GM21717 (cell line): ENCODE measurements at regions not wholly inside any gene's neighbourhood (a gene's known extent, or its start where the extent isn't known, plus 50 kb on each side); places are given as distances from the start of the nearest gene placed in this dataset.
"Not testable (repeated sequence)": the region's sequence is repeated elsewhere in the genome, so short reads cannot be mapped to it uniquely, and the experiment has no call there.

Experiments
- ATAC-seq: cut with Tn5 transposase; IDR thresholded peaks from one replicate; pipeline ENCODE4 v1.9.1; 2021; ENCODE audit warnings: mild to moderate bottlenecking, moderate library complexity; ENCODE audit not compliant: unreplicated experiment

DNA sequence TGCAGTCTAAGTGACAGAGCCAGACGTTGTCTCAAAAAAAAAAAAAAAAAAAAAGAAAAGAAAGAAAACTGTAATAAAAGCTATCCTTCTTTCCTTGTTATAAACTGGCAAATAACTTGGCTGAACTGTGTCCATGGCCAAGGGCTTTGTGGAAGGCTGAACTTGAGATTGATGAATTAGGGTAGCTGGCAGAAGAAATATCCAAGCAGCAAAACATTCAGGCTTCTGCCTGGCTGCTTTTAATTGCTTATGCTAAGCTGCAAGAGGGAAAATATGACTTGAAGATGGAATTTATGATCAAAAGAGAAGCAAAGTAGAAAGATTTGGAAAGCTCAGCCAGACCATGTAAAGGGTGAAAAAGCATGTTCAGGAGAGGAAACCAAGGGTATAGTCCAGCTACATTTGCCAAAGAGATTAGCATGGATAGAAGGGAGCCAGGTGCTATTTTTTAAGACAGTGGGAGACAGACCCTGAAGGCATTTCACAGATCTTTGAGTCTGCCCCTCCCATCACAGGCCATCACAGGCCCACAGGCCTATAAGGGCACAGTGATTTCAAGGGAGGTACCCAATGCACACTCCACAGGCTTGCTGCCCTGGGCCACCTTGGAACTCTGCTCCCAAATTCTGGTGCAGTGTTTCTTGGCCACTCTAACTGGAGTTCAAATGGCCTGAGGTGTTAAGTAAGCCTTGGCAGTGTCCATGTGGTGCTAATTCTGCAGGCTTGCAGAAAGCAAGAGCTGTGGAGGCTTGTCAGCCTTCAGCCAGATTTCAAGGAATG, 226.0 kb downstream of the AEBP2 start:
- no peak for ATAC-seq

DNA sequence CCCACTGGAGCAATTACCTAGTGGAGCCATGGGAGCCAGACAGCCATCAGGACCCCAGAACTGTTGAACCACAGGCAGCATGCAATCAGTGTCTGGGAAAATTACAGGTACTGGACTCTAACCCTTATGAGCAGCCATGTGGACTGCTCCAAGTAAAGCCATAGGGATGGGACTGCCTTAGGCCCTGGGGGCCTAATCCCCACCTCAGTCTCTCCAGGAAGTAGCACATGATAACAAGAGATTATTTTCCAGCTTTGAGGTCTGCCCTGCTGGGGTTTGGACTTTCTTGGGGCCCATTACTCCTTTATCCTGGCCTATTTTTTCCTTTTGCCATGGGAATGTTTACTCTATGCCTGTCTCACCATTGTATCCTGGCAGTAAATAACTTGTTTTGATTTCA, 226.8 kb downstream of the AEBP2 start:
- ATAC-seq: no peak

DNA sequence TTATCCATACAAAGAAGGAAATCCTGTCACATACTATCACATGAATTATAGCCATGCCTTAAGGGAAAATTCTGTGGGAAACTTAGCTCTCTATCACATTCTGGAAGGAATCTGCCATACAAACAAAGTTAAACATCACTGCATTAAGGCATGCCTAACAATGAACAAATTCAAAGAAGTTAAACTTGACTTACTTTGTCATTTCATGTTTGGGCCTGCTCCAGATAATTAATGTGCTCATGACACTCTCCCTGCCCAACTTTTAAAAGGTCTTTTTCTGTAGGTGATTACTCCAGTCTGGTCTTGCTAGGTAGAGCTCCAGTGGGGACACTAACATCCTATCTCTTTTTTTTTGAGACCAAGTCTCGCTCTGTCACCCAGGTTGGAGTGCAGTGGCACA, 230.5 kb downstream of the AEBP2 start:
- no peak for ATAC-seq

DNA sequence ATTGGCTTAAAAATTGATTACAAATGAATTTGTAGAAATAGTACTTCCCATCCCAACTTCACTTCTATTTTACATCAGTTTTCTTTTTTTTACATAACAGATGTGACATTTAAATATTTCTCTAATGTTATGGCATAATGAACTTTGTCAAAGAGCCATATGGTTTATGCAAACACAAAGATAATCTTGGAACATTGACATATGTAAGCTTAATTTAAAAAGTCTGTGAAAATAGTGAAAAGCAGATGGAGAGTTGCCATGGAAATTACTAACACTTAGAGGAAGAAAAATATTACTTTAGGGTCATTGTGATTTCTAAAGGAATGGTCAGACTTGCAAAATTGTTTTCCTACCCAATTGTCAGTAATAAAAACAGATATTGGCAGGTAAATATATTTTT, 232.4 kb downstream of the AEBP2 start:
- ATAC-seq: no peak

DNA sequence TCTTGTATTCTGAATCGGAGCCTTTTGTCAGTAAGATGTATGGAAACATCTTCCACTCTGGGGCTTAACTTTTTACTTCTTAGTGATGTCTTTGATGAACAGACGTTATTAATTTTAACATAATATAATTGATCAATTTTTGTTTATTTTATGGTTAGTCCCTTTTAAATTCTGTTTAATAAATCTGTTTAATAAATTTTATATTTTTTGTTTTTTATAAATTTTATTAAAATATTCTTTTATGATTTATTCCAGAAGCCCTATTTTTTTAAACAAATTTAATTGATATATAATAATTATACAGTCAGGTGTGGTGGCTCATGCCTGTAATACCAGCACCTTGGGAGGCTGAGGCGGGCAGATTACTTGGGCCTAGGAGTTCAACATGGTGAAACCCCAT, 235.1 kb downstream of the AEBP2 start:
- ATAC-seq: no peak

DNA sequence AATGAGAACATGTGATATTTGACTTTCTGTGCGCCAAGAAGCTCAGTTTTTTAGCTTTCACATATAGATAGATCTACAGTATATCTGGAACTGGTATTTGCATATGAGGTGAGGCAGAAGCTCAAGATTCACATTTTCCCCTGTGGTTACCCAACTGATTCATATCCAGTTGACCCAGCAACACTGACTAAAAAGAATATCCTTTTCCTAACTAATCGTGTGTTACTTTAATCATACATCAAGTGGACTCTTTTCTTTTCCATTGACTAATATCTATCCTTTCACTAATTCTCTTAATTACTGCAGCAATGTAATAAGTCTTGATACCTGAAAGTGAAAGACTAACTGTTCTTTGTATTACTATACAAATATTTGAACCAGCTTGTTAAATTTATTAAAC, 236.1 kb downstream of the AEBP2 start:
- peak; percentile 82 for ATAC-seq

DNA sequence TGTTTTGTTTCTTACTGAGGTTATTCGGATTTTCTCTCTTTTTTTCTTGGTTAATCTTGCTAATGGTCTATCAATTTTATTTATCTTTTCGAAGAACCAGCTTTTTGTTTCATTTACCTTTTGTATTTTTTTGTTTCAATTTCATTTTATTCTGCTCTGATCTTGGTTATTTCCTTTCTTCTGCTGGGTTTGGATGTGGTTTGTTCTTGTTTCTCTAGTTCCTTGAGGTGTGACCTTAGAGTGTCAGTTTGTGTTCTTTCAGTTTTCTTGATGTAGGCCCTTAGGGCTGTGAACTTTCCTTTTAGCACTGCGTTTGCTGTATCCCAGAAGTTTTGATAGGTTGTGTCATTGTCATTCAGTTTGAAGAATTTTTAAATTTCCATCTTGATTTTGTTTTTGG, 239.2 kb downstream of the AEBP2 start:
- not testable (repeated sequence) for ATAC-seq

DNA sequence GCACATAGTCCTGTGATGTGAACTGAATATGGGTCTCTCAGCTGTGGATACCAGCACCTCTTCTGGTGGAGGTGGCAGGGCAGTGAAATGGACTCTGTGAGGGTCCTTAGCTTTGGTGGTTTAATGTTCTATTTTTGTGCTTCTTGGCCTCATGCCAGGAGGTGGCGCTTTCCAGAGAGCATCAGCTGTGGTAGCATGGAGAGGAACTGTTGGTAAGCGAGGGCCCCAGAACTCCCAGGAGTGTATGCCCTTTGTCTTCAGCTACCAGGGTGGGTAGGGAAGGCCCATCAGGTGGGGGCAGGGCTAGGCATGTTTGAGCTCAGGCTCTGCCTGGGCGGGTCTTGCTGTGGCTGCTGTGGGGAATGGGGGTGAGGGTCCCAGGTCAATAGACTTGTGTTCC, 241.7 kb downstream of the AEBP2 start:
- no peak for ATAC-seq

DNA sequence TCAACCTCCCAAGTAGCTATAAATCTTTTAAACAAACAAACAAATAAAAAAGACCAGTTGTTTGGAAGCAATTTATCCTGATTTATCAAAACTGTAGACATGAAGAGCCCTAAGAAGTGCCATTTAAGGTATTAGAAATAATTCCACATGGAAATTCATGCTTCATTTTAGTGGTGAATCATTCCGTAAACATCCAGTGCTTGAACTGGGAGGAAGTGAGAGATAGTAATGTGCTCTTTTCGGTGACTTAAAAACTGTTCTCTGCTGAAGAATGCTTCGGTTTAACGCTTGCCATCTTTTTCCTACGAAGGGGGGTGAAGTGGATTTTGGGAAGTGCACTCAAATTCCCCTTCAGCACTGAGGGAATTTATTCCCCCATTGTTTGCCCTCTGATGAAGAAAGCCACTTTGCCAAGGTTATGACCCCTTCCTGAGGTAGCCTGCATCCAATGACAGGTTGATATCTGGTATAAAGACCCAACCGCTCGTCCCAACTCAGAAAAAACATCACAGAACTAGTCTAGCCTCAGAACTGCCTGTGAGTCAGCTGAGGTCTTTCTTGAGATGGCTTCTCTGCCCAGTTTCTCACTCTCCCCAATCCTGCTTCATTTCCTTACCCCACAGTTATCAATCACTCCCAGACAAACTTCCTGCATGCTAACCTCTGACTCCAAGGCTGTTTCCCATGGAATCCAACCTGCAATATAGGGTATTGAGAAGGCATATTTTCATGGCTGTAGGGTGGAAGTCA, 244.1 kb downstream of the AEBP2 start:
- ATAC-seq: no peak

DNA sequence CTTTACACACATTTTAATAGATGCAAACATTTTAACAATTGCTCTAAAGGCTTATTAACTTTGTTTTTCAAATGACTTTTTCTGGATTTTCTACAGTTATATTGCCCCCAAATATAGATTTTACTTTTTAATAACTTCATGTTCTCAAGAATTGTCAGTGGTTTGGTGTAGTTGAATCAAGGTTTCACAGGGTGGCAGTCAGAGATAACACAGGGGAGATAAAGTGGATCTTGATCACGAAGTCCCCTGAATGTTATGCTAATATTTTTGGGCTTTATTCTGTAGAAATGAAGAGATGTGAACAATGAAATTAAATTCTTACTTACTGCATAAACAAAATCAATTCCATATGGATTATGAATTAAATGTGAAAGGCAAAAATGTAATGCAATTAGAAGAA, 248.1 kb downstream of the AEBP2 start:
- no peak for ATAC-seq

DNA sequence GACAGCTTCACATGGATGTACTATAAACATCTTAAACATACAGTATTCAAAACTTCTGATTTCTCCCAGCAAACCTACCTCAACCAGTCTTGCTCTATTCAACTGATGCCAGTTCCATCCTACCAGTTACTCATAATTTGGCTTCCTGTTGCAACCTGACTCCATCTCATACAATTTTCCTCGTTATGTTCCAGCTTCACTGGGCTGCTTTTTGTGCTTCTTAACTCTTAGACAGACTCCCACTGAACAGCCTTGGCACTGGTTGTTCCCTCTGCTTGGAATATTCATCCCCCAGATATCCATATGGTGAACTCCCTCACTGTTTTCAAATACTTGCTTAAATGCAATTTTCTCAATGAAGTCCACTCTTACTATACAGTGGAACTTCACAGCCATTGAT, 249.2 kb downstream of the AEBP2 start:
- no peak for ATAC-seq

DNA sequence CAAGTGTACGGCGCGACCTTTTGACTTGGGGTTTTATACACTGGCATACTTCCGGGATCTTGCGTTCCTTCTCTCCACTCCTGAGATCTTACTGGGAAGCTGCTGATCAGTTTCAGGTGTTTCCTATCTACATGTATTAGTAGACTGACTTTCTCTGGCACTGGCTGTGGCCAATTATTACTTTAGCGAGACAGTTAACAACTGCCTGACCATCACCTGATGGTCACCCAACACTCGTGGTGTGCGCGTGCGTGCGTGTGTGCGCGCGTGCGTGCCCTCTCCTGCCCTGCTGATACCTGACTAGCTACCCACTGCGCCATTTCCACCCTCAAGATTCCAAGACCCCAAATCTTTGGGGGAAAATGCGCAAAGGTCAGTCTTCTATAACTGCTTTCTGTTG, 249.9 kb downstream of the AEBP2 start:
- ATAC-seq: no peak

DNA sequence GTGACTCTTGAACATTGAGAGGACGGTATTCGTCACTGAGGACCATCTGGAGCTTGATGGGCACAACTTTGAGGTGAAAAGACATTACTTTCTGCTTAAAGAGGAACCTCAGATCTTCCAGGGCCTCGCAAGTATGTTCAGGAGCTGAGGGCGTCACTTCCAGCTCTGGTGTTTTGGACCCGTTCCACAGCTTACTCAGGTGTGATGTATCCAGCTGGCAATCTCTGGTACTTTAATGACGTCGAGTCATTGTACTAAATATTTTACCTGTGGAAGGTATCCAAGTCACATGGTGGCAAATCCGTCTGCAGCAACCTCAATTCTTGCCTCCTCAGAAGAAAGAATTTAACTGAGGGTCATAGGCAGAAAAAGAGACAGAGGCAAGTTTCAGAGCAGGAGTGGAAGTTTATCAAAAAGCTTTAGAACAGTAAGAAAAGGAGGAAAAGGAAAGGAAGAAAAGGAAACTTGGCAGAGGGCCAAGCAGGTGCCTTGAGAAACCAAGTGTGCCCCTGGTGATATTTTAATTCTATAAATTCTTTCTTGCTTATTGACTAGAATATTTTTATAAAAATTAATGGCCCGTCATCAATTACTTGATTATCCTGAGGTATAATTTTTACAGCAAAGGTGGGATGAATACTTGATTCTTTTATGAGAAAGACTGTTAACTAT, 250.6 kb downstream of the AEBP2 start:
- ATAC-seq: no peak

DNA sequence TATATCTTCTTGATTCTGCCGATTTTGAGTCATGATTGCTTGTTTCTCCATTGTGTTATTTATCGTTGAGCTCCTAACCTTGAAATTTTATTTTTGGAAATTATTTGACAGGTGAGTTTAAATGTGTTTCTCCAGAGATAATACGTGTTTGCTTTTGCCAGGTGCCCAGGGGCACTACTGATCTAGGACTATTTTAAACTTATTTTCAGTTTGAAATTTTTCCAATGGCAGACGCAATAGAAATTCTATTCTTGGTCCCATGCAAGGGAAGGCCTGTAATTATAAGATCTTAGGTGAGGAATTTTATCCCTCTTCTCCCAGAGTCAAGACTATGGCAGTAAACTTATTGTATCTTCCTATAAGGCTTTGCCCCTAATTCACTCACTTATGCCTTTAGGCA, 252.8 kb downstream of the AEBP2 start:
- no peak for ATAC-seq

DNA sequence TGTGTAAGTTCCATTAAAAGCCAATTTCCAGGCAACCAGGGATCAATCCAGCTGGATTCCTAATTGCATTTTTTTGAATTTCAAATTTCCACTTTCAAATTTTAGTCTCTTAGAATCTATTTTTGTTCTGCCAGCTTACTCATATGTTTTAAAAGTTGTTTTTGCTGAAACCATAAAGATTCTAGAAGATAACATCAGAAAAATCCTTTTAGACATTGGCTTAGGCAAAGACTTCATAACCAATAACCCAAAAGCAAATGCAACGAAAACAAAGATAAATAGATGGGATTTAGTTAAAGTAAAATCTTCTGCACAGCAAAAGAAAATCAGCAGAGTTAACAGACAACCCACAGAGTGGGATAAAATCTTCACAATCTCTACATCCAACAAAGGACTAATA, 253.3 kb downstream of the AEBP2 start:
- no peak for ATAC-seq

DNA sequence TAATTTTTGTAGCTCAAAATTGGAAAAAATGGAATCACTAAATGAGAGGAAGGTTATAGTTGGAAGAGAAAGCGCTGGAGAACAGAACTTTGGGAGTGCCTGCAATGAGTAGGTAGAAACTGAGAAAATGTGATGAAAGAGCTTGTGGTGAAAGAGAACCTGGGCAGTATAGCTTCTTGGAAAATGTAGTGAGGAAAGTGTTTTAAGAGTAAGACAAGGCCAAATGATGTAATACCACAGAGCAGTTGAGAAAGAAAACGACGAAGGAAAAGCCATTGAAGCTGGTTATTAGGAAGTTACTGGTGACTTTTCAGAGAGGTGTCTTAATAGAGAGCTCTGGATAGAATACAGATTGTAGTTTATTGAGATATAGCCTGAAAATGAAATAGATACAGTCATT, 255.3 kb downstream of the AEBP2 start:
- no peak for ATAC-seq

DNA sequence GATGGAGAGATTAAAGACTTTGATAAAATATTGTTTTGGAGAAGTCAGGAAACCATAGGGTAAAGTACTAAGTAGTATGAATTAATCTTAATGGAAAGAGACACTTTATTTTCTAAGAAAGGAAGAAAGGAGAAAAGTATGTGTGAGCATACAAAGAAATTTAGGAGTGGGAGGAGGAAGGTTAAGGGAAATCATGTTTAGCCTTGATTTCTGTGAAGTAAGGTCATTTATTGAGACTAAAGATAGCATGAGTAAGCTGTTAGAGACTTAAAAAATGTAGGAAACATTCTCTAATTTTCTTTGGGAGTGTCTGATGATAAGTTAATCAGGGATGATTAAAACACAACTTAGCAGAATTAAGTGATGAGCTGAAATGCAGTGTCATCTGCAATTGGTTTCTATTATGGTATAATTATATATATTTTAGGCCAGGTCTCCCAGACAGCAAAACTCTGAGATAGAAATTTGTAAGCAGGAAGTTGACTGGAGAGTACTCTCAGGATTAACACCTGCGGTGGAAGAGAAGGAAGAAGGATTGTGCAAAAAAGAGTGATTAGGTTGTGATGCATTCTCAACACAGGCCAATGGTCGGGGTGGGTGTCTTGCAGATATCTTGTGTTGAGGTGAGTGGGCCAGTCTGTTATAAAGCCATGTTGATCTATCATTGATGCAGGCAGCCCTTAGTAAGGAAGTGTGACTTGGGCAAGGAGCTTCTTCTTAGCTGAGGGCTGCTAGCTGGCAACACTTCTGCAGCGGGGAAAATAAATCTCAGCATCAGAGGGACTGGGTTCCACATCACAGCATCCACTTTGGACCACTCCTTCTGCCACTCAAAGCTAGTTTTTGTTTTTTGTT, 256.2 kb downstream of the AEBP2 start:
- ATAC-seq: no peak

DNA sequence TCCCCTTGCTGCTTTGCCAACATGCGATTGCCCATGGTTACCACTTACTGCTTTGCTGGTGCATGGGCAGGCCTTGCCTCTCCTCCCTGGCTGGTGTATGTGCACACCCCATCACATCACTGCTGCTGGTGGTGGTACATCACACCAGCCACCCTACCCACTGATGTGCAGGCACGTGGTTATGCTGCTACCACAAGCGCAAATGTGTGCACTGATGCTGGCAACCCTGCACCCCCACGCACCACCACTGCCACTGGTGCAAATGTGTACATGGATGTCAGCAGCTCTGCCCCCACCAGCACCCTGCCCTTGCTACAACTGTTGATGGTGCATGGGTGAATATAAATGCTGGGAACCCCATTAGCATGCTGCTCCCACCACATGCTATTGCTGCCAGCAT, 261.7 kb downstream of the AEBP2 start:
- ATAC-seq: no peak

DNA sequence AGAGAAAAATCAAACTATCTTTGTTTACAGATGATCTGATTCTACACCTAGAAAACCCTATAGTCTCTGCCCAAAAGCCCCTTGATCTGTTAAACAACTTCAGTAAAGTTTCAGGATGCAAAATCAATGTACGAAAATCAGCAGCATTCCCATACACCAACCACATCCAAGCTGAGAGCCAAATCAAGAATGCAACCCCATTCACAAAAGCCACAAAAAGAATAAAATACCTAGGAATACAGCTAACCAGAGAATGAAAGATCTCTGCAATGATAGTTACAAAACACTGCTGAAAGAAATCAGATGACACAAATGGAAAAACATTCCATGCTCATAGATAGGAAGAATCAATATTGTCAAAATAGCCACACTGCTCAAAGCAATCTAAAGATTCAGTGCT, 265.7 kb downstream of the AEBP2 start:
- no peak for ATAC-seq

DNA sequence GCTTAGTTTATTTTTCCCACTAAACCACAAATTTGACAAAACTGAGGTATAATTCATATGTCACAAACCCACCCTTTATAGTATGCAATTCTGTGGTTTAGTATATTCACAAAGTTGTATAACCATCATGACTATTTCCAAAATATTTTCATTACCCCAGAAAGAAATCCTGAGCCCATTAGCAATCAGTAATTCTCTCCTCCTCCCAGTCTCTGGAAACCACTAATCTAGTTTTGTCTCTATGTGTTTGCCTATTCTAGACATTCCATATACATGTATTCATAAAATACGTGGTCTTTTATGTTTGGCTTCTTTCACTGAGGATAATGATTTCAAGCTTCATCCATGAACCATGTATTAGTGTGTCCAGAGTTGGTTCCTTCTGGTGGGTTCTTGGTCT, 267.6 kb downstream of the AEBP2 start:
- no peak for ATAC-seq

DNA sequence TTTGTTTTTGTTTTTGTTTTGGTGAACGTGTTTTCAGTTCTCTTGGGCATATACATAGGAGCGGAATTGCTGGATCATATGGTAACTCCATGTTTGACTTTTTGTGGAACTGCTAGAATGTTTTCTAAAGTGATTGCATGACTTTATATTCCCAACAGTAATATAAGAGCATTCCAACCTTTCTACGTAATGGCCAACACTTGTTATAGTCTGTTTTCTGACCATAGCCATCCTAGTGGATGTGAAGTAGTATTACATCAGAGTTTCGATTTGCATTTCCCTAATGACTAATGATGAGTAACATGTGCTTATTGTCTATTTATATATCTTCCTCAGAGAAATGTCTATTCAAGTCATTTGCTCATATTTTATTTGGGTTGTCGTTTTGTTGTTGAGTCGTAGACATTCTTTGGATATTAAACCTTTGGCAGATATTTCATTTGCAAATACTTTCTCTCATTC, 268.7 kb downstream of the AEBP2 start:
- ATAC-seq: no peak
